Fibroblast of villous mesenchyme (primary cell): ENCODE measurements at regions not wholly inside any gene's neighbourhood (a gene's known extent, or its start where the extent isn't known, plus 50 kb on each side); places are given as distances from the start of the nearest gene placed in this dataset.

Source experiments
- DNase-seq: peaks from one replicate; pipeline ENCODE4 v3.0.0-alpha.2; 2010; ENCODE audit warnings: low read depth
- H3K4me3 ChIP-seq: 2 replicates; pipeline ENCODE4 v1.5.1; 2011; ENCODE audit warnings: low read depth, mild to moderate bottlenecking, low read length
- CTCF ChIP-seq: IDR thresholded peaks from 2 replicates; pipeline ENCODE4 v1.5.1; 2012; ENCODE audit warnings: low read depth, mild to moderate bottlenecking, low read length; ENCODE audit not compliant: insufficient read depth

- DNase-seq = no peak
- no peak overlapping the region for H3K4me3 ChIP-seq
- TF ChIP-seq CTCF = no peak
Measured at GRCh38 chr9:103992938-103993579, 101.0 kb upstream of the SMC2 start.

GRCh38 chr9:103997856-103998370 is 96.2 kb upstream of the SMC2 start:
- DNase-seq = no peak
- no peak overlapping the region for H3K4me3 ChIP-seq
- no peak for TF ChIP-seq CTCF

GRCh38 chr9:103999375-104000062 is 94.6 kb upstream of the SMC2 start:
- no peak overlapping the region for H3K4me3 ChIP-seq
- DNase-seq = no peak
- no peak for TF ChIP-seq CTCF

- TF ChIP-seq CTCF = no peak
- DNase-seq = no peak
- no peak overlapping the region for H3K4me3 ChIP-seq
Measured at GRCh38 chr9:104009826-104010225, 84.3 kb upstream of the SMC2 start.

- no peak for TF ChIP-seq CTCF
- DNase-seq = no peak
- H3K4me3 ChIP-seq = no peak overlapping the region
Measured at GRCh38 chr9:104022083-104022482, 72.0 kb upstream of the SMC2 start.

GRCh38 chr9:104025104-104025503 is 69.0 kb upstream of the SMC2 start:
- TF ChIP-seq CTCF = no peak
- DNase-seq = no peak
- H3K4me3 ChIP-seq = no peak overlapping the region
